ENCODE measurements at regions not wholly inside any gene's neighbourhood (a gene's known extent, or its start where the extent isn't known, plus 50 kb on each side); places are given as distances from the start of the nearest gene placed in this dataset.

GRCh38 chr4:111398906-111399330 lies 746.3 kb upstream of the FAM241A start:
- no peaks in the 10 kb centered on the region for H3K36me3 ChIP-seq (ENCODE audit: control insufficient read depth in 1 of 2, insufficient read depth in 2 of 2, low read length in 2 of 2)

GRCh38 chr4:111399623-111400022 lies 745.6 kb upstream of the FAM241A start:
- H3K27ac ChIP-seq (ENCODE audit: low read depth, low read length) = no peak overlapping the region
- H3K4me1 ChIP-seq (ENCODE audit: control insufficient read depth in 1 of 2, insufficient read depth in 2 of 2, low read length in 2 of 2) = no peaks in the 10 kb centered on the region
- H3K27me3 ChIP-seq (ENCODE audit: control insufficient read depth in 1 of 2, insufficient read depth in 2 of 2, low read length in 2 of 2) = no peaks in the 10 kb centered on the region
- H3K9ac ChIP-seq (ENCODE audit: low read depth in 1 of 2, low read length in 2 of 2) = no peak overlapping the region
- H3K4me3 ChIP-seq (ENCODE audit: low read depth in 1 of 2, low read length in 2 of 2) = no peak overlapping the region
- H3K9me3 ChIP-seq (ENCODE audit: control insufficient read depth in 1 of 2, low read length in 2 of 2) = no peaks in the 10 kb centered on the region
- no peaks in the 10 kb centered on the region for H3K36me3 ChIP-seq (ENCODE audit: control insufficient read depth in 1 of 2, insufficient read depth in 2 of 2, low read length in 2 of 2)

More at GRCh38 chr4:111398906-111399330, 746.3 kb upstream of the FAM241A start:
- H3K4me3 ChIP-seq (ENCODE audit: low read depth in 1 of 2, low read length in 2 of 2) = no peak overlapping the region
- no peaks in the 10 kb centered on the region for H3K4me1 ChIP-seq (ENCODE audit: control insufficient read depth in 1 of 2, insufficient read depth in 2 of 2, low read length in 2 of 2)
- no peaks in the 10 kb centered on the region for H3K9me3 ChIP-seq (ENCODE audit: control insufficient read depth in 1 of 2, low read length in 2 of 2)
- no peak overlapping the region for H3K9ac ChIP-seq (ENCODE audit: low read depth in 1 of 2, low read length in 2 of 2)
- no peaks in the 10 kb centered on the region for H3K27me3 ChIP-seq (ENCODE audit: control insufficient read depth in 1 of 2, insufficient read depth in 2 of 2, low read length in 2 of 2)
- no peak overlapping the region for H3K27ac ChIP-seq (ENCODE audit: low read depth, low read length)

GRCh38 chr4:111400741-111401140 lies 744.5 kb upstream of the FAM241A start:
- H3K27me3 ChIP-seq (ENCODE audit: control insufficient read depth in 1 of 2, insufficient read depth in 2 of 2, low read length in 2 of 2) = no peaks in the 10 kb centered on the region
- no peaks in the 10 kb centered on the region for H3K36me3 ChIP-seq (ENCODE audit: control insufficient read depth in 1 of 2, insufficient read depth in 2 of 2, low read length in 2 of 2)
- no peak overlapping the region for H3K9ac ChIP-seq (ENCODE audit: low read depth in 1 of 2, low read length in 2 of 2)
- no peaks in the 10 kb centered on the region for H3K9me3 ChIP-seq (ENCODE audit: control insufficient read depth in 1 of 2, low read length in 2 of 2)
- no peaks in the 10 kb centered on the region for H3K4me1 ChIP-seq (ENCODE audit: control insufficient read depth in 1 of 2, insufficient read depth in 2 of 2, low read length in 2 of 2)
- no peak overlapping the region for H3K27ac ChIP-seq (ENCODE audit: low read depth, low read length)
- H3K4me3 ChIP-seq (ENCODE audit: low read depth in 1 of 2, low read length in 2 of 2) = no peak overlapping the region

GRCh38 chr4:111404673-111405072 lies 740.6 kb upstream of the FAM241A start:
- H3K9ac ChIP-seq (ENCODE audit: low read depth in 1 of 2, low read length in 2 of 2) = no peak overlapping the region

GRCh38 chr4:111405989-111406388 lies 739.3 kb upstream of the FAM241A start:
- no peaks in the 10 kb centered on the region for H3K27me3 ChIP-seq (ENCODE audit: control insufficient read depth in 1 of 2, insufficient read depth in 2 of 2, low read length in 2 of 2)
- H3K9ac ChIP-seq (ENCODE audit: low read depth in 1 of 2, low read length in 2 of 2) = no peak overlapping the region
- H3K4me1 ChIP-seq (ENCODE audit: control insufficient read depth in 1 of 2, insufficient read depth in 2 of 2, low read length in 2 of 2) = no peaks in the 10 kb centered on the region
- no peak overlapping the region for H3K27ac ChIP-seq (ENCODE audit: low read depth, low read length)
- H3K9me3 ChIP-seq (ENCODE audit: control insufficient read depth in 1 of 2, low read length in 2 of 2) = peaks cover 0 to 2% of the 10 kb centered on the region in 2 donors
- no peaks in the 10 kb centered on the region for H3K36me3 ChIP-seq (ENCODE audit: control insufficient read depth in 1 of 2, insufficient read depth in 2 of 2, low read length in 2 of 2)
- H3K4me3 ChIP-seq (ENCODE audit: low read depth in 1 of 2, low read length in 2 of 2) = no peak overlapping the region

More at GRCh38 chr4:111404673-111405072, 740.6 kb upstream of the FAM241A start:
- Histone ChIP-seq H3K4me1 (ENCODE audit: control insufficient read depth in 1 of 2, insufficient read depth in 2 of 2, low read length in 2 of 2) (no peaks in the 10 kb centered on the region), H3K9me3 (ENCODE audit: control insufficient read depth in 1 of 2, low read length in 2 of 2) (peaks cover 0 to 2% of the 10 kb centered on the region in 2 donors), H3K27me3 (ENCODE audit: control insufficient read depth in 1 of 2, insufficient read depth in 2 of 2, low read length in 2 of 2) (no peaks in the 10 kb centered on the region), H3K36me3 (ENCODE audit: control insufficient read depth in 1 of 2, insufficient read depth in 2 of 2, low read length in 2 of 2) (no peaks in the 10 kb centered on the region), H3K27ac (ENCODE audit: low read depth, low read length) (no peak overlapping the region), H3K4me3 (ENCODE audit: low read depth in 1 of 2, low read length in 2 of 2) (no peak overlapping the region)

GRCh38 chr4:111410571-111410970 lies 734.7 kb upstream of the FAM241A start:
- H3K4me1 ChIP-seq (ENCODE audit: control insufficient read depth in 1 of 2, insufficient read depth in 2 of 2, low read length in 2 of 2) = no peaks in the 10 kb centered on the region
- no peak overlapping the region for H3K4me3 ChIP-seq (ENCODE audit: low read depth in 1 of 2, low read length in 2 of 2)
- no peaks in the 10 kb centered on the region for H3K36me3 ChIP-seq (ENCODE audit: control insufficient read depth in 1 of 2, insufficient read depth in 2 of 2, low read length in 2 of 2)
- no peak overlapping the region for H3K27ac ChIP-seq (ENCODE audit: low read depth, low read length)
- H3K27me3 ChIP-seq (ENCODE audit: control insufficient read depth in 1 of 2, insufficient read depth in 2 of 2, low read length in 2 of 2) = no peaks in the 10 kb centered on the region
- H3K9me3 ChIP-seq (ENCODE audit: control insufficient read depth in 1 of 2, low read length in 2 of 2) = peaks cover 0 to 2% of the 10 kb centered on the region in 2 donors
- no peak overlapping the region for H3K9ac ChIP-seq (ENCODE audit: low read depth in 1 of 2, low read length in 2 of 2)

- Histone ChIP-seq H3K4me3 (ENCODE audit: low read depth in 1 of 2, low read length in 2 of 2) (no peak overlapping the region), H3K9ac (ENCODE audit: low read depth in 1 of 2, low read length in 2 of 2) (no peak overlapping the region), H3K27ac (ENCODE audit: low read depth, low read length) (no peak overlapping the region), H3K36me3 (ENCODE audit: control insufficient read depth in 1 of 2, insufficient read depth in 2 of 2, low read length in 2 of 2) (no peaks in the 10 kb centered on the region), H3K27me3 (ENCODE audit: control insufficient read depth in 1 of 2, insufficient read depth in 2 of 2, low read length in 2 of 2) (no peaks in the 10 kb centered on the region), H3K9me3 (ENCODE audit: control insufficient read depth in 1 of 2, low read length in 2 of 2) (no peaks in the 10 kb centered on the region), H3K4me1 (ENCODE audit: control insufficient read depth in 1 of 2, insufficient read depth in 2 of 2, low read length in 2 of 2) (no peaks in the 10 kb centered on the region)
Measured at GRCh38 chr4:111417521-111417920, 727.7 kb upstream of the FAM241A start.

GRCh38 chr4:111433441-111433840 lies 711.8 kb upstream of the FAM241A start:
- Histone ChIP-seq H3K9ac (ENCODE audit: low read depth in 1 of 2, low read length in 2 of 2) (no peak overlapping the region), H3K4me1 (ENCODE audit: control insufficient read depth in 1 of 2, insufficient read depth in 2 of 2, low read length in 2 of 2) (no peaks in the 10 kb centered on the region), H3K9me3 (ENCODE audit: control insufficient read depth in 1 of 2, low read length in 2 of 2) (no peaks in the 10 kb centered on the region), H3K4me3 (ENCODE audit: low read depth in 1 of 2, low read length in 2 of 2) (no peak overlapping the region), H3K36me3 (ENCODE audit: control insufficient read depth in 1 of 2, insufficient read depth in 2 of 2, low read length in 2 of 2) (no peaks in the 10 kb centered on the region), H3K27me3 (ENCODE audit: control insufficient read depth in 1 of 2, insufficient read depth in 2 of 2, low read length in 2 of 2) (no peaks in the 10 kb centered on the region), H3K27ac (ENCODE audit: low read depth, low read length) (no peak overlapping the region)

GRCh38 chr4:111434586-111434985 lies 710.7 kb upstream of the FAM241A start:
- Histone ChIP-seq H3K27me3 (ENCODE audit: control insufficient read depth in 1 of 2, insufficient read depth in 2 of 2, low read length in 2 of 2) (no peaks in the 10 kb centered on the region), H3K9me3 (ENCODE audit: control insufficient read depth in 1 of 2, low read length in 2 of 2) (no peaks in the 10 kb centered on the region), H3K9ac (ENCODE audit: low read depth in 1 of 2, low read length in 2 of 2) (no peak overlapping the region), H3K36me3 (ENCODE audit: control insufficient read depth in 1 of 2, insufficient read depth in 2 of 2, low read length in 2 of 2) (no peaks in the 10 kb centered on the region), H3K4me3 (ENCODE audit: low read depth in 1 of 2, low read length in 2 of 2) (no peak overlapping the region), H3K4me1 (ENCODE audit: control insufficient read depth in 1 of 2, insufficient read depth in 2 of 2, low read length in 2 of 2) (no peaks in the 10 kb centered on the region), H3K27ac (ENCODE audit: low read depth, low read length) (no peak overlapping the region)

GRCh38 chr4:111435986-111436744 lies 709.1 kb upstream of the FAM241A start:
- Histone ChIP-seq H3K9me3 (ENCODE audit: control insufficient read depth in 1 of 2, low read length in 2 of 2) (no peaks in the 10 kb centered on the region), H3K9ac (ENCODE audit: low read depth in 1 of 2, low read length in 2 of 2) (no peak overlapping the region), H3K4me3 (ENCODE audit: low read depth in 1 of 2, low read length in 2 of 2) (no peak overlapping the region), H3K27ac (ENCODE audit: low read depth, low read length) (no peak overlapping the region), H3K36me3 (ENCODE audit: control insufficient read depth in 1 of 2, insufficient read depth in 2 of 2, low read length in 2 of 2) (no peaks in the 10 kb centered on the region), H3K4me1 (ENCODE audit: control insufficient read depth in 1 of 2, insufficient read depth in 2 of 2, low read length in 2 of 2) (no peaks in the 10 kb centered on the region), H3K27me3 (ENCODE audit: control insufficient read depth in 1 of 2, insufficient read depth in 2 of 2, low read length in 2 of 2) (no peaks in the 10 kb centered on the region)

All from duodenal mucosa (tissue), 2 donors.